SK-MEL-5 (cell line): ENCODE measurements at regions not wholly inside any gene's neighbourhood (a gene's known extent, or its start where the extent isn't known, plus 50 kb on each side); places are given as distances from the start of the nearest gene placed in this dataset.
"Not testable (repeated sequence)": the region's sequence is repeated elsewhere in the genome, so short reads cannot be mapped to it uniquely, and the experiment has no call there.

ENCODE experiments used
- DNase-seq: peaks from one replicate; pipeline ENCODE4 v3.0.0-alpha.2; 2016; ENCODE audit warnings: low read depth, low spot score
- in situ Hi-C: cut with HindIII; loops from 2 replicates; pipeline ENCODE4 v1.10.0; 2016; ENCODE audit warnings: low sequenced_read_pairs, high pct_unique_total_duplicates, low pct_unique_long_range_greater_than_20kb

GRCh38 chr4:135032670-135033069 lies 831.1 kb upstream of the PABPC4L start:
- in situ Hi-C loops: no loop called here
- DNase-seq: no peak

DNA sequence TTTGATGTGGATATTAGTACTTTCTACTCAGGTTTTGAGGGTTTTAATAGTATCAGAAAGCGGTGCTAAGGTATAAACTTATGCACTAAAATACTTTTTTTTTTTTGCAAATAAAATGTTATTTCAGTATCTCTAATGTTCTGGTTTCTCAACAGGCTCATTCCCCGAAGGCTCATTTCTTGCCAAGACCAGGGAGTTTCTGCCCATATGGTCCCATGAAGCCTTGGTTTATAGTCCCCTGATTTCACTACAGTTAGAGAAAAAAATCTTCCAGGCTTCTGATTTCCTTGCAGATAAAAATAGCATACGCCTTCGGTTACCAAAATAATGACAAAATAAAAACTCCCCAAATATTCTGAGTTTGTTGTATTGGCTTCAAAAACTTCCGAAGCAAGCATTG lies 814.2 kb upstream of the PABPC4L start:
- in situ Hi-C loops: no loop called here
- no peak for DNase-seq

DNA sequence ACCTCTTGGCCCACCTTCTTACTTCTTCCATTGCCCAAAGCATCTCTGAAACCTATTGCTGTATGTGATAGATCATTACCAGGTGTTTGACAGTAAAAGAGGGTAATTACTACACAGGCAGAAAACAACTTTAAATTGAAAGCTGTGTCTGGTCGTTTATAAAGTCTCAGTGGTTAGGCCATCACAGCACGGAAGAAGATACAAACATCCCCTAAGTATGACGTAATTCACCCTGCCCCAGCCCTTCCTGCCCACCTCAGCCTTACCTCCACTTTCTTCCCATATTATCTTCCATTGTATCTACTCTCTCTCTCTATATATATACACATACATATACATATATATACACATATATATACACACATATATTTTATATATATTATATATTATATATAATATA lies 805.8 kb upstream of the PABPC4L start:
- DNase-seq: no peak
- in situ Hi-C loops: no loop called here

GRCh38 chr4:134999169-134999568 lies 797.6 kb upstream of the PABPC4L start:
- in situ Hi-C loops: no loop called here

DNA sequence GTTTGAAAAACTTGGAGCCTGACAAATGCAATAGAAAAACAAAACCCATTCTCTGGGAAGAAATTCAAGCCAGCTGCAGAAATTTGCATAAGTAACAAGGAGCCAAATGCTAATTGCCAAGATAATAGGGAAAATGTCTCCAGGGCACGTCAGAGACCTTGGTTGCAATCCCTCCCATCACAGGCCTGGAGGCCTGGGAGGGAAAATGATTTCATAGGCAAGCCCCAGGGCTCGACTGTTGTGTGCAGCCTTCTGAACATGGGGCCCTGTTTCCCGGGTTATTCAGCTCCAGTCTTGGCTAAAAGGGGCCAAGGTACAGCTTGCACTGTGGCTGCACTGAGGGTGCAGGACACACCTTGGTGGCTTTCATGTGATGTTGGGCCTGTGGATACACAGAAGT lies 760.4 kb upstream of the PABPC4L start:
- DNase-seq: no peak
- in situ Hi-C loops: no loop called here

More at GRCh38 chr4:134999169-134999568, 797.6 kb upstream of the PABPC4L start:
- no peak for DNase-seq

- no peak for DNase-seq
- in situ Hi-C loops: no loop called here
Measured at GRCh38 chr4:134958862-134959261, 757.3 kb upstream of the PABPC4L start.

- in situ Hi-C loops: no loop called here
- no peak for DNase-seq
Measured at GRCh38 chr4:134955059-134955458, 753.5 kb upstream of the PABPC4L start.

DNA sequence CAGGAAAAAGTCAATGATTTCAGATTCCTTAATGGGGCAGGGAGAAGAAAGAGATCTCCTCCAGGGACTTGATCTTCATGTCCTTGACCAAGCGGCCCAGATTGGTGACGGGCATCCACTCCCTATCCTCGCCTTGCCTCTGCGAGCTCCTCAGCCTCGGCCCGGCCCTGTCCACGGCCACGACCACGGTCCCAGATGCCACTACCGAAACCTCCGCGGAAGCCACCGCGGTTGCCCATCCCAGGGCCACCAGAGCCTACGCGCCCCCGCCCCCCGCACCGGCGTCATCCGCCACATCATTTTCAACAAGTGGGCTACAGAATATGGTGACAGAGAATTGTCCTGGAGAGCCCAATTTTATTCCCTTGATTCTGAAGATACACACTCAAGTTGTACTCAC lies 751.2 kb upstream of the PABPC4L start:
- no peak for DNase-seq
- in situ Hi-C loops: no loop called here

DNA sequence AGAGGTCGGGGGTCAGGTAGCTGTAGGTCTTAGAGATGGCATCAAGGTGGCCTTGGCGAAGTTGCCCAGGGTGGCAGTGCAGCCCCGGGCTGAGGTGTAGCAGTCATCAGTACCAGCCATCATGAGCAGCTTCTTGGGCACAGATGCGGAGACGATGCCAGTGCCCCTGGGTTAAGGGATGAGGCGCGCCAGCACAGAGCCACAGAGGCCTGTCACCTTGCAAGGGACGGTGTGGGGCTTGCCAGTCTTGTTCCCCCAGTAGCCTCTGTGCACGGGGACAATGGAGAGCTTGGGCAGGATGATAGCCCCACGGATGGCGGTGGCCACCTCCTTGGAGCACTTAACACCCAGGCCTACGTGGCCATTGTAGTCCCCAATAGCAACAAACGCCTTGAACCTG lies 750.7 kb upstream of the PABPC4L start:
- in situ Hi-C loops: no loop called here
- no peak for DNase-seq

- in situ Hi-C loops: no loop called here
- no peak for DNase-seq
Measured at GRCh38 chr4:134948110-134948642, 746.6 kb upstream of the PABPC4L start.

DNA sequence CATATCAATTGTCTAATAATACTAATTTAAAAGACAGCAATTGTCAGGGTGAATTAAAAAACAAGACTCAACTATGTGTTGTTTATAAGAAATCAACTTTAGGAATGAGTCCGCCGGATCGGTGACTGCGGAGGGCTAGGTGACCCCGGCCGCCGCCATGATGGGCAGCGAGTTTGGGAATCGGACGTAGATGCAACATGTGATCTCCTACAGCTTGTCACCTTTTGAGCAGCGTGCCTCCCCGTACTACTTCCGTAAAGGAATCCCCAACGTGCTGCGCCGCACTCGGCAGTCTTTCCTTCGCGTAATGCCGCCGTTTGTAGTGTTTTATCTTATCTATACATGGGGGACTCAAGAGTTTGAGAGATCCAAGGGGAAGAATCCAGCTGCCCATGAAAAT lies 742.5 kb upstream of the PABPC4L start:
- no peak for DNase-seq
- in situ Hi-C loops: no loop called here

- DNase-seq: no peak
- in situ Hi-C loops: no loop called here
Measured at GRCh38 chr4:134936014-134936413, 734.4 kb upstream of the PABPC4L start.

DNA sequence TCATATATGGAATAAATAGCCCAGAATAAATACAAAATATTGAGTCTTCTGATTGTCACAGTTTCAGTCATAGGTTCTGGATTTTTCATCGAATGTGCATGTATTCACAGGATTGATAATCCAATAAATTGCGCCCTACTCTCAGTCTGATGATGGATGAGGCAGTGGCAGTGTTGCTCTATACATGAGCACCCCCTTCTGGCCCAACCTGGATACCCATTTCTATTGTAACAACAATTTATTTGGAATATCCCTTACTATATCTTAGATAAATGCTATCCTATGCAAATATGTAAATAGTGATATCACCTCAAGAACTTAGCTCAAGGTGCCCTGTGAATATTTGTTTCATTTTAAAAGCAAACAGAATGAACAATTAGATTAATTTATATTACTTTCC lies 733.7 kb upstream of the PABPC4L start:
- DNase-seq: peak; percentile 58
- in situ Hi-C loops: no loop called here

DNA sequence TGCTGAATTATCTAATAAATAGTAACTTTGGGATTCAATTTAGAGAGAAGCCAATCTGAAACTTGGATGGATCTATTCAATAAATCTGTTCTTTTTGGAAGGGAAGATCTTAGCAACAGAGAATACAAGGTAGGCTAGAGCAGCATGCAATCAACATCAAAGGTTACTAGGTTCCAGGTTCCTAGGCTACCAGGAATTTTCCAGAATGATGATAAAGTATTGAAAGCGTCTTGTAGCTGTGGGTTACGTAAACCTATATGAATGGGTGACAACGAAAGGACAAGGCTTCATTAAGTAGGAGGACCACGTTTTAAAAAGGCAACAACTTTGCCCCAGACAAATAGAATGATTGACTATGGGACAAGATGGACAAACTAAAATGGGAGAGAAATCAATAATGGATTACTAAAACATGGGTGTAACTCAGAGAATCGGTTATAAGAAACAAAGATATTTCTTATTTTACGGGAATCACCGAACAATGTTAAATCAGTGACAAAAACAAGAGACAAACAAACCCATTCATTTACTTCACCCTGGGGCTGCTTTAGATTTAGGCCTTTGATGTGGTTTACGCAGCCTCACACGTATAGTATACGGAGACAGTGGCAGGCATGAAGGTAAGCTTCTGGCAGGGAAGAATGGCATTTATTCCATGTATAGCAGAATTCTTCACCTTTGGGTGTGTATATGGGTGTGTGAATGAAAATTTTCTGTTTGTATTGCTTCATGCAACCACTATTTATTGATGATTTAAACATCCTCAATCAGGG lies 732.6 kb upstream of the PABPC4L start:
- in situ Hi-C loops: no loop called here
- no peak for DNase-seq

DNA sequence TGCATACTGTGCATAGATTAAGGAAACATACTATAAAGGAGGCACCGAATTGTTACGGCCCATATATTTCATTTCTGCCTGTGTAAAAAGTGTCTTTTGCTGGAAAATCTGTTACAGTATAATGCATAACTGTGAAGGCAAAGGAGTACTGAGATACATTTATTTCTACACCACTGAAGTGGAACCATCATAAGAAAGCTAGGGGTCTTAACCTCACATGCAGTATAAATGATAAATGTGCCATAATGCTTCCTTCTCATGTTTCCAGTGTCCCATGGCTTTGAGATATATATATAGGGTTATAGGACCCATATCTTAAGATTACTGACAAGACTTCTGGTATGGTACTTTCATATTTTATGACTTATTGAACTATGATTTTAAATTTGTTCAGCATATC lies 713.8 kb upstream of the PABPC4L start:
- no peak for DNase-seq
- in situ Hi-C loops: no loop called here

GRCh38 chr4:134914250-134914649 lies 712.7 kb upstream of the PABPC4L start:
- DNase-seq, in situ Hi-C loops: not testable (repeated sequence)

GRCh38 chr4:134911941-134912340 lies 710.4 kb upstream of the PABPC4L start:
- in situ Hi-C loops: no loop called here
- no peak for DNase-seq

DNA sequence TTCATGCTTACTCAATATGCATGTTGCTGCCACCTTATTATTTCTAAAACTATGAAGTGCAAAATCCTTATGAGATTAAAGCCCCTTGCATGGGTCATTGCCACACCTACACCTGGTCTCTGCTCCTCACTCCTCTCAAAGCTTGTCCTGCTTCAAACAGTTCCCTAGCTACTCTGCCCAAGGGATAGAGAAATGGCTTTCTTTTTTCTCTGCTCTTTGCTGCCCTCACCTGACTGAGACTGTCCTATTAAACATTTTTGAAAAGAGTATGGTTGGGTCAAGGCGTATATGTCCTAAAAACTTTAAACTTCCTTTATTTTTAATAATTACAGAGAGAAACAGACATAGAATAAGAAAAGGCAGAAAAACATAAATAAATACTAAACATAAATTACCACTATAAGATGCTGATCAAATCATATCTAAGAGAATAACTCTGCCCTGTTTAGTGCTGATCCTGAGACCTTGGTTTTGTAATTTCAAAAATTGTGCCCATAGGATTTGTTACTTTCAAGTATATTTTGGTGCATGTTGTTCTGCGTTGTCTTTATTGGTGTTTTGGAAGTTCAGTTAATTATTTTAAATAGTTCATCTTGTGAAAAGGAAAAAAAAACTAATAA lies 704.9 kb upstream of the PABPC4L start:
- DNase-seq: peak; percentile 66
- in situ Hi-C loops: no loop called here

- in situ Hi-C loops: no loop called here
- DNase-seq: no peak
Measured at GRCh38 chr4:134905061-134905460, 703.5 kb upstream of the PABPC4L start.
